ENCODE measurements at regions not wholly inside any gene's neighbourhood (a gene's known extent, or its start where the extent isn't known, plus 50 kb on each side); places are given as distances from the start of the nearest gene placed in this dataset.

DNA sequence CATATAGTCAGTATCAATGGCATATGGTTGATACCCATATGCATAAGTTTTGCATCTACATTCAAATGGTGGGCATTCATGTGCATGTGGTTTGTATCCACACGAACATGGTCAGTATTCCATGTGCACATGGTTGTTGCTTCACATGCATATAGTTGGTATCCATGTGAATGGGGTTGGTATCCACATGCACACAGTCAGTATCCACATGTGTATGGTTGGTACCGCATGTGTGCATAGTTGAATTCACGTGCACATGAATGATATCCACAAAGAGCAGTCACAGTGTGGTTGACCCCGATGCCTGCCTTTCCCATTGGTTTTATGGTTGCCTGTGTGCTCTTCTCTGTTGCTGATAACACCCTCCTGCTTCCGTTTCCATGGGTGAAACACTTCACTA, 427.9 kb downstream of the STIM2 start:
- in situ Hi-C loops (cut with HindIII; ENCODE audit: low sequenced_read_pairs): no loop called here
- DNase-seq (ENCODE audit: low read depth): no peak
- TF ChIP-seq, protein P1, sequence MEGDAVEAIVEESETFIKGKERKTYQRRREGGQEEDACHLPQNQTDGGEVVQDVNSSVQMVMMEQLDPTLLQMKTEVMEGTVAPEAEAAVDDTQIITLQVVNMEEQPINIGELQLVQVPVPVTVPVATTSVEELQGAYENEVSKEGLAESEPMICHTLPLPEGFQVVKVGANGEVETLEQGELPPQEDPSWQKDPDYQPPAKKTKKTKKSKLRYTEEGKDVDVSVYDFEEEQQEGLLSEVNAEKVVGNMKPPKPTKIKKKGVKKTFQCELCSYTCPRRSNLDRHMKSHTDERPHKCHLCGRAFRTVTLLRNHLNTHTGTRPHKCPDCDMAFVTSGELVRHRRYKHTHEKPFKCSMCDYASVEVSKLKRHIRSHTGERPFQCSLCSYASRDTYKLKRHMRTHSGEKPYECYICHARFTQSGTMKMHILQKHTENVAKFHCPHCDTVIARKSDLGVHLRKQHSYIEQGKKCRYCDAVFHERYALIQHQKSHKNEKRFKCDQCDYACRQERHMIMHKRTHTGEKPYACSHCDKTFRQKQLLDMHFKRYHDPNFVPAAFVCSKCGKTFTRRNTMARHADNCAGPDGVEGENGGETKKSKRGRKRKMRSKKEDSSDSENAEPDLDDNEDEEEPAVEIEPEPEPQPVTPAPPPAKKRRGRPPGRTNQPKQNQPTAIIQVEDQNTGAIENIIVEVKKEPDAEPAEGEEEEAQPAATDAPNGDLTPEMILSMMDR (IDR thresholded peaks at IDR 0.05; ENCODE audit: low read depth, low read length, missing control alignments): no peak
- H3K4me3 ChIP-seq (ENCODE audit: low read depth, low read length): no peak overlapping the region

DNA sequence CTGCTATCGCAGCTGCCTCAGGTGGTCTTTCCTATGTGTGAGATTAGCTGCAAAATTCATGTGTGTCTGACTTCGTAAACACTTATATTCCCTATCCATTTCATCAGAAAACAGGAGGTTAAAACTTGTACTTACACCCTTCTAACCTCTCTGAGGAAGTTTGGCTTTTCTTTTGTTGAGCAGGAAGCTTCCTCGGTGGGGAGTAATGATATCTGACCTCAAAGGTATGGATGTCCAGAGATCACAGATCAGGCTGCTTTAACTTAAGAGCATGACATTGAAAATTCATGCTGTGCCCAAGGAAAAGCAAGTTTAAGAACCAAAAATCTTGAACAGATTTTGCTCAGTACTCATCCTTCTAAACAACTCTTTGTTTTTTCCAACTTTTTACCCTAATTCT, 429.1 kb downstream of the STIM2 start:
- no peak for DNase-seq (ENCODE audit: low read depth)
- no peak overlapping the region for H3K4me3 ChIP-seq (ENCODE audit: low read depth, low read length)
- TF ChIP-seq, protein P1 (IDR thresholded peaks at IDR 0.05; ENCODE audit: low read depth, low read length, missing control alignments): no peak
- in situ Hi-C loops (cut with HindIII; ENCODE audit: low sequenced_read_pairs): no loop called here

DNA sequence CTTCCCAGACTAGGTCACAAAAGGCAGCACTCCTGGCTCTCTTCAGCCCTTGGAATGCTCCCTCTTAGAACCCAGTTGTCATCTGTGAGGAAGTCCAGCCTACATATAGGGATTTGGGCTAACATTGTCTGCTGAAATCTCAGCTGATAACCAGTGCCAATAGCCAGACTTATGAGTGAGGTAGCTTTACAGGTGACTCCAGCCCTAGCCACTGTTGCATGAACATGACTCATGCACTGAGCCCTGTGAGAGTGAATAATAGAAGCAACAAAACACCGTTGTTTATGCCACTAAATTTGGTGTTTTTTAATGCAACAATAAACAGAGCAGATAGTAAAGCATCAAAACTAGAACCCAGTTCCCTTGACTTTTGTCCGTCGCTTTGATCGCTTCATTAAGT, 433.2 kb downstream of the STIM2 start:
- in situ Hi-C loops (cut with HindIII; ENCODE audit: low sequenced_read_pairs): no loop called here
- no peak for DNase-seq (ENCODE audit: low read depth)
- TF ChIP-seq, protein P1 (IDR thresholded peaks at IDR 0.05; ENCODE audit: low read depth, low read length, missing control alignments): no peak
- no peak overlapping the region for H3K4me3 ChIP-seq (ENCODE audit: low read depth, low read length)

DNA sequence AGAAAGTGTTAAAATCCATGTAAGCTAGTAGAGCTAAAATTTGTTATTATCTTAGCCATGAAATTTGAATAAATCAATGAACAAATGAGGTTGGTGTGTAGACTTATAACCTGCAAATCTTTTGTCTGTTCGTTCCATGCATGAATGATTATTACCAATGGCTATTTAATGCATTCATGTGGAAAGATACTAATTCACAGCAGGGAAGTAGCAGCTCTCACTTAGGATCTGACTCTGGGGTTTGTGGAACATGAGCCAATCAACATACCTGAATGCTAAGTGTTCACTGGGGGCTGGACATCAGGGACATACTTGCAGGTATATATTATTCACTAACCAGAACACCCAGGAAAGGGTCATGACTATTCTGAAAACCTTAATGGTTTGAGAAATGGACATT, 444.1 kb downstream of the STIM2 start:
- H3K4me3 ChIP-seq (ENCODE audit: low read depth, low read length): no peak overlapping the region
- DNase-seq (ENCODE audit: low read depth): no peak
- in situ Hi-C loops (cut with HindIII; ENCODE audit: low sequenced_read_pairs): no loop called here
- TF ChIP-seq, protein P1 (IDR thresholded peaks at IDR 0.05; ENCODE audit: low read depth, low read length, missing control alignments): no peak

DNA sequence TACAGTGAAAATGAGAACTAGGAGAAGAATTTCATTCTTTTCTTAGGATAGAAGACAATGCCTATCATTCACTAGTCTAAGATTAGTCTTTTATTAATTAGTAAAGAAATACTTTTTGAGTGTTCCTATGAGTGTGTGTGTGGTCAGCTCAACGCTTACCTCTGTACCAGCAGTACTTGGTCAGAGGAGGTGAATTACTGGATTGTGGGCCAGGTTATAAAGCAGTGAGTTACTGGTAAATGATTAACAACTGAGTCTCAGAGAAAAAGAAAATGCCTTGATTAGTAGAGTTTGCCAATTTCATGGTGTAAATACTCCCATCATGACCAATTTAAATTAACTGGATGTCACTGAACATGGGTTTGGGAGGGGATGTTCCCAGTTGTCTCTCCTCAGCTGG, 444.6 kb downstream of the STIM2 start:
- H3K4me3 ChIP-seq (ENCODE audit: low read depth, low read length): no peak overlapping the region
- in situ Hi-C loops (cut with HindIII; ENCODE audit: low sequenced_read_pairs): no loop called here
- DNase-seq (ENCODE audit: low read depth): no peak
- TF ChIP-seq, protein P1 (IDR thresholded peaks at IDR 0.05; ENCODE audit: low read depth, low read length, missing control alignments): no peak

DNA sequence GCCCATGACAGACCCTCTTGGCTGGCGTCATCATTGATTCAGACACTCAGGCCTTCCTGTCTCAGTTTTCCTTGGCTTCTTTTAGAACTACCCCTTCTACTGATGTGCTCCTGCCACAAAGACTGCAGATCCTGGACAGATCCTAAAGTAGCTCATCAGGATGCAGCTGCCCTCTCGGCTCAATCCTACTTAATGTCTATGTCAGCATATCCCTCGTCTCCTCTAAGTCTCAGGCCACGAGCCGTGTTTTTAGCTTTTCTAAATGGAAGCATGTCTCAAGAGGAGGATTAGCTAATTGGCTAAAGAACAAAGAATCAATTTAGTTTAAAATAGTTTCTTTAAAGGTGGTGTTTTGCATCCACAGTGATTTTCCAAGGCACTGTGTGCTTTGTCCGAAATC, 447.7 kb downstream of the STIM2 start:
- TF ChIP-seq, protein P1 (IDR thresholded peaks at IDR 0.05; ENCODE audit: low read depth, low read length, missing control alignments): no peak
- in situ Hi-C loops (cut with HindIII; ENCODE audit: low sequenced_read_pairs): no loop called here
- no peak for DNase-seq (ENCODE audit: low read depth)
- no peak overlapping the region for H3K4me3 ChIP-seq (ENCODE audit: low read depth, low read length)

DNA sequence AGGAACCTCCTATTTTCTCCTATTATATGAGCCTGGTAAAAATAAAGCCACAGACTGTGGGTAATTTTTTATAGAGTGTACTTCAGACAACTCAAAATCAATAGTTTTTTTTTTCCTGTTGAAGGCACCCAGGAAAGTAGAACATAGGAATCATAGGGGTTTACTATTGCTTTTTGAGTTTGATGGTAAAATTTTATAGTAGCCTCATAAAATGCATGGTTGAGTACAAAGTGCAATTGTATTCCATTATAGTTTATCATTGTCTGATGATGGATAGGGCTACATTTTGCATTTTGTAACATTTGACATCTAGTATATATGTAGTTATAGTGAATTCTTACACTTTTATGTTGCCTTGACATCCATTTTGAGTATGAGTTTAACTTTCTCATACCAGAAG, 455.0 kb downstream of the STIM2 start:
- no peak for DNase-seq (ENCODE audit: low read depth)
- TF ChIP-seq, protein P1 (IDR thresholded peaks at IDR 0.05; ENCODE audit: low read depth, low read length, missing control alignments): no peak
- in situ Hi-C loops (cut with HindIII; ENCODE audit: low sequenced_read_pairs): no loop called here
- H3K4me3 ChIP-seq (ENCODE audit: low read depth, low read length): no peak overlapping the region

All from astrocyte of the cerebellum (primary cell).